Liver (tissue), 7 donors: ENCODE measurements at regions not wholly inside any gene's neighbourhood (a gene's known extent, or its start where the extent isn't known, plus 50 kb on each side); places are given as distances from the start of the nearest gene placed in this dataset.

Source experiments
- DNase-seq: peaks from one replicate; pipeline ENCODE4 v3.0.0-alpha.2; 2017; ENCODE audit warnings: low spot score
- H3K27ac ChIP-seq, 2 donors: one replicate each; pipeline ENCODE4 v1.7.0; 2013; ENCODE audit warnings: inconsistent platforms in 2 of 2, low read length in 2 of 2, control low read depth in 1 of 2, low read depth in 1 of 2, mild to moderate bottlenecking in 1 of 2
- H3K27me3 ChIP-seq, 4 donors: one replicate each; pipeline versions ENCODE4 v1.6.1 to v1.7.0; 2013; ENCODE audit warnings: low read length in 3 of 4, inconsistent platforms in 1 of 4, mild to moderate bottlenecking in 1 of 4, moderate library complexity in 1 of 4; ENCODE audit not compliant: control insufficient read depth in 4 of 4, insufficient read depth in 4 of 4
- H3K36me3 ChIP-seq, 4 donors: one replicate each; pipeline versions ENCODE4 v1.6.1 to v1.7.0; 2013; ENCODE audit warnings: low read length in 3 of 4, mild to moderate bottlenecking in 3 of 4, low read depth in 1 of 4, moderate library complexity in 1 of 4; ENCODE audit not compliant: control insufficient read depth in 4 of 4, insufficient read depth in 3 of 4
- H3K4me1 ChIP-seq, 4 donors: one replicate each; pipeline versions ENCODE4 v1.6.1 to v1.7.0; 2013; ENCODE audit warnings: low read length in 3 of 4, mild to moderate bottlenecking in 3 of 4, moderate library complexity in 1 of 4; ENCODE audit not compliant: control insufficient read depth in 4 of 4, insufficient read depth in 4 of 4
- H3K4me3 ChIP-seq, 3 donors: one replicate each; pipeline versions ENCODE4 v1.6.1 to v1.7.0; 2013; ENCODE audit warnings: low read length in 3 of 3, control low read depth in 1 of 3, low read depth in 1 of 3, mild to moderate bottlenecking in 1 of 3
- H3K9ac ChIP-seq, 2 donors: one replicate each; pipeline ENCODE4 v1.7.0; 2013; ENCODE audit warnings: low read length in 2 of 2, mild to moderate bottlenecking in 2 of 2, moderate library complexity in 2 of 2, control low read depth in 1 of 2, low read depth in 1 of 2
- H3K9me3 ChIP-seq, 4 donors: one replicate each; pipeline versions ENCODE4 v1.6.1 to v1.7.0; 2013; ENCODE audit warnings: low read length in 3 of 4; ENCODE audit not compliant: control insufficient read depth in 4 of 4
- EGR1 ChIP-seq, 2 donors: IDR thresholded peaks; 2 replicates each; pipeline ENCODE4 v1.6.1; 2016 to 2018; ENCODE audit warnings: antibody characterized with exemption in 2 of 2, low read depth in 2 of 2
- FOXA1 ChIP-seq: IDR thresholded peaks from 2 replicates; pipeline ENCODE4 v1.6.1; 2016; ENCODE audit warnings: antibody characterized with exemption
- GABPA ChIP-seq, 2 donors: IDR thresholded peaks in 1 of 2; conservative IDR thresholded peaks in 1 of 2; 2 replicates each; pipeline ENCODE4 v1.6.1; 2016; ENCODE audit warnings: antibody characterized with exemption in 2 of 2, mild to moderate bottlenecking in 1 of 2, moderate library complexity in 1 of 2
- HNF4G ChIP-seq: IDR thresholded peaks from 2 replicates; pipeline ENCODE4 v1.6.1; 2016; ENCODE audit warnings: antibody characterized with exemption
- JUND ChIP-seq, 2 donors: IDR thresholded peaks; 2 replicates each; pipeline ENCODE4 v1.6.1; 2016; ENCODE audit warnings: antibody characterized with exemption in 2 of 2
- MAX ChIP-seq: IDR thresholded peaks from 2 replicates; pipeline ENCODE4 v1.6.1; 2016; ENCODE audit warnings: antibody characterized with exemption
- RAD21 ChIP-seq, 2 donors: IDR thresholded peaks; 2 replicates each; pipeline ENCODE4 v1.6.1; 2016; ENCODE audit warnings: antibody characterized with exemption in 2 of 2, mild to moderate bottlenecking in 2 of 2
- REST ChIP-seq: IDR thresholded peaks from 2 replicates; pipeline ENCODE4 v1.6.1; 2016; ENCODE audit warnings: antibody characterized with exemption, mild to moderate bottlenecking
- RXRA ChIP-seq, 2 donors: IDR thresholded peaks; 2 replicates each; pipeline ENCODE4 v1.6.1; 2017 to 2018; ENCODE audit warnings: antibody characterized with exemption in 2 of 2, mild to moderate bottlenecking in 1 of 2
- SP1 ChIP-seq: IDR thresholded peaks from 2 replicates; pipeline ENCODE4 v1.6.1; 2018; ENCODE audit warnings: antibody characterized with exemption, mild to moderate bottlenecking
- TAF1 ChIP-seq: conservative IDR thresholded peaks from 2 replicates; pipeline ENCODE4 v1.6.1; 2016; ENCODE audit warnings: antibody characterized with exemption, mild to moderate bottlenecking
- YY1 ChIP-seq: IDR thresholded peaks from 2 replicates; pipeline ENCODE4 v1.6.1; 2016; ENCODE audit warnings: antibody characterized with exemption, mild to moderate bottlenecking
- ZBTB33 ChIP-seq: IDR thresholded peaks from 2 replicates; pipeline ENCODE4 v1.6.1; 2016; ENCODE audit warnings: antibody characterized with exemption
- WGBS: extraction: QIAGEN DNeasy Blood & Tissue Kit; methylation state at CpG from one replicate; pipeline ENCODE4 v1.1.7; 2013; 5-methylcytosine and 5-hydroxymethylcytosine counted together
- donor health status: healthy.
- donor health status: healthy.
- donor health status: healthy.
- donor health status: healthy.

- TF ChIP-seq REST, result no peak
- TF ChIP-seq JUND (IDR thresholded peaks at IDR 0.05), result no peak
- no peak for TF ChIP-seq SP1
- TF ChIP-seq EGR1 (IDR thresholded peaks at IDR 0.05; ENCODE audit: low read depth in 2 of 2), result no peak
- TF ChIP-seq RXRA (IDR thresholded peaks at IDR 0.05), result no peak
- no peak for TF ChIP-seq FOXA1
- no peak for TF ChIP-seq MAX
- TF ChIP-seq YY1, result no peak
These were observed 217.5 kb downstream of the SNX13 start (continued) for GRCh38 chr7:17722798-17723197.

GRCh38 chr7:17725821-17726220 is 214.5 kb downstream of the SNX13 start:
- TF ChIP-seq TAF1 (no peak), HNF4G (no peak), GABPA (IDR thresholded peaks at IDR 0.05 in 1 of 2, conservative IDR thresholded peaks at IDR 0.05 in 1 of 2) (no peak), REST (no peak), RXRA (IDR thresholded peaks at IDR 0.05) (no peak), ZBTB33 (no peak), FOXA1 (no peak), SP1 (no peak), RAD21 (IDR thresholded peaks at IDR 0.05) (no peak)
- Histone ChIP-seq H3K36me3 (no peaks in the 10 kb centered on the region), H3K4me3 (no peak overlapping the region), H3K4me1 (peaks cover 0 to 4% (median 1%) of the 10 kb centered on the region in 4 donors), H3K27ac (no peak overlapping the region), H3K9ac (no peak overlapping the region), H3K27me3 (peaks cover 0 to 5% (median 0%) of the 10 kb centered on the region in 4 donors), H3K9me3 (no peaks in the 10 kb centered on the region)
- no peak for DNase-seq
- 60% methylated on average over 2 of the region's 2 CpGs for WGBS
